Naive B cell (primary cell): ENCODE measurements at regions not wholly inside any gene's neighbourhood (a gene's known extent, or its start where the extent isn't known, plus 50 kb on each side); places are given as distances from the start of the nearest gene placed in this dataset.
"Not testable (repeated sequence)": the region's sequence is repeated elsewhere in the genome, so short reads cannot be mapped to it uniquely, and the experiment has no call there.

ENCODE experiments used
- ATAC-seq, 2 donors: fragments of 150-1000 bp; cut with Tn5 transposase; 2 replicates each; pipeline ENCODE4 v1.10.0; 2021; ENCODE audit warnings: low read depth in 2 of 2, mild to moderate bottlenecking in 2 of 2, moderate library complexity in 2 of 2
- DNase-seq: peaks from one replicate; pipeline ENCODE4 v3.0.0; 2022
- H3K27ac Mint-ChIP-seq, 6 donors: one replicate each; pipeline ENCODE4 v1.8.0; 2020 to 2022; ENCODE audit warnings: mild to moderate bottlenecking in 6 of 6, mixed read lengths in 6 of 6, moderate library complexity in 5 of 6, inconsistent platforms in 2 of 6
- H3K27me3 Mint-ChIP-seq, 3 donors: one replicate each; pipeline ENCODE4 v1.8.0; 2021 to 2022; ENCODE audit warnings: mixed read lengths in 3 of 3, mild to moderate bottlenecking in 1 of 3
- H3K36me3 Mint-ChIP-seq, 2 donors: one replicate each; pipeline ENCODE4 v1.8.0; 2020 to 2022; ENCODE audit warnings: mixed read lengths in 2 of 2, inconsistent platforms in 1 of 2, mild to moderate bottlenecking in 1 of 2
- H3K4me1 Mint-ChIP-seq, 3 donors: one replicate each; pipeline ENCODE4 v1.8.0; 2020 to 2022; ENCODE audit warnings: mixed read lengths in 3 of 3, inconsistent platforms in 1 of 3, mild to moderate bottlenecking in 1 of 3, moderate library complexity in 1 of 3
- H3K4me3 Mint-ChIP-seq, 8 donors: one replicate each; pipeline ENCODE4 v1.8.0; 2020 to 2022; ENCODE audit warnings: mild to moderate bottlenecking in 8 of 8, mixed read lengths in 8 of 8, moderate library complexity in 8 of 8, inconsistent platforms in 2 of 8
- H3K9me3 Mint-ChIP-seq, 7 donors: one replicate each; pipeline ENCODE4 v1.8.0; 2020 to 2022; ENCODE audit warnings: mixed read lengths in 7 of 7, mild to moderate bottlenecking in 5 of 7, inconsistent platforms in 2 of 7, moderate library complexity in 1 of 7

DNA sequence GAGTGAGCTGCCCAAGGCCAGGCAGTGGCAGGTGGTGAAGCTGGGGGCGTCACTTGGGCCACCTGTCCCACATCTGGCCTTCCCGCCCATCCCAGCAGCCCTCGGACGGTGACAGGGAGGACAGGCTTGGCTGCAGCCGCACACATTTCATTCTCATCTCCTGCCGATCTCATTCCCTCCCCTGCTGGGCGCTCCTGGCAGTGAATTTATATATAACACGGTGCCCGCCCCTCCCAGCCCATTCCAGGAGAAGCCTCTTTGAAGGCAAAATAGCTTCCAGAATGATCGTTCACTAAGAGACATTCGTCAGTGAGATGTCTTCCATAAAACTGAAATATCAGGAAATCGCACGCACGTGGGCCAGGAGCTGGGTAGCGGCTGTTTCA is 861.3 kb downstream of the TBC1D22A start:
- Mint-ChIP-seq H3K4me1 (peaks cover 0 to 3% (median 0%) of the 10 kb centered on the region in 3 donors), H3K27me3 (peaks cover 0 to 11% (median 0%) of the 10 kb centered on the region in 3 donors), H3K9me3 (no peaks in the 10 kb centered on the region), H3K27ac (no peak overlapping the region), H3K4me3 (no peak overlapping the region), H3K36me3 (no peaks in the 10 kb centered on the region)
- DNase-seq (no peak), ATAC-seq (no peak)

DNA sequence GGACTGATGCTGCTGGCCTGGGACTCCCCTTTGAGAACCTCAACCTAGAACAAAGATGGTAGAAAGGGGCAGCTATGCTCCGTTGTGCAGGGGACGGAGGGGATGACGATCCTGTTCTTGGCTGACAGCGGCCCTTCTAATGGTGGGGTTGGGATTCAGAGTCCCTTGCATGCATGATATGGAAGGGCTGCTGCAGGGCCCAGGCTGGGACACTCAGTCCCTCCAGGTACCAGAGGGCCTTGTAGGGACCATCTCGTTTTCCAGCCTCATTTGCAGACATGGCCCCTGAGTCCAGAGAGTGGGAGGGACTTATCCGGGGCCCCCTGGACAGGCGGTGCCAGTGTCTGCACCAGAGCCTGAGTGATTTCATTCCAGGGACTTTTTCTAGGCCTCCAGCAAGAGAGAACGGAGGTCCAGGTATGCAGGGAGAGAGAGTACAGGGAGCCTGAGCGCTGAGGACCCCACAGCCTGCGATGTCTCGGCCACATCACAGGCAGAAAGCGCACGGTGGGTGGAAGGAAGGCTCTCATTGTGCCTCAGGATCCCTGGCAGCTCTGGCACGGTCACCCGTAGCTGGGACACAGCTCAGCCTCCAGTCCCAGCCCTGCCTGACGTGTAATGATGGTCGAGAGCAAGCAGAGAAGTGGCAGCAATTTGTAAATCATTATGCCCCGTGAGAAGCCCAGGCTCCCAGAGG is 860.8 kb downstream of the TBC1D22A start:
- Mint-ChIP-seq H3K36me3 (no peaks in the 10 kb centered on the region), H3K4me3 (no peak overlapping the region), H3K9me3 (no peaks in the 10 kb centered on the region), H3K27me3 (peaks cover 0 to 11% (median 0%) of the 10 kb centered on the region in 3 donors), H3K27ac (no peak overlapping the region), H3K4me1 (peaks cover 0 to 3% (median 0%) of the 10 kb centered on the region in 3 donors)
- no peak for DNase-seq
- ATAC-seq, result no peak

GRCh38 chr22:47622541-47622940 is 860.1 kb downstream of the TBC1D22A start:
- DNase-seq (no peak), ATAC-seq (no peak)
- peaks cover 0 to 3% (median 0%) of the 10 kb centered on the region in 3 donors for H3K4me1 Mint-ChIP-seq
- no peak overlapping the region for H3K4me3 Mint-ChIP-seq
- peaks cover 0 to 1% (median 0%) of the 10 kb centered on the region in 7 donors for H3K9me3 Mint-ChIP-seq
- H3K27ac Mint-ChIP-seq, result no peak overlapping the region
- H3K36me3 Mint-ChIP-seq, result no peaks in the 10 kb centered on the region
- H3K27me3 Mint-ChIP-seq, result peaks cover 0 to 12% (median 0%) of the 10 kb centered on the region in 3 donors

DNA sequence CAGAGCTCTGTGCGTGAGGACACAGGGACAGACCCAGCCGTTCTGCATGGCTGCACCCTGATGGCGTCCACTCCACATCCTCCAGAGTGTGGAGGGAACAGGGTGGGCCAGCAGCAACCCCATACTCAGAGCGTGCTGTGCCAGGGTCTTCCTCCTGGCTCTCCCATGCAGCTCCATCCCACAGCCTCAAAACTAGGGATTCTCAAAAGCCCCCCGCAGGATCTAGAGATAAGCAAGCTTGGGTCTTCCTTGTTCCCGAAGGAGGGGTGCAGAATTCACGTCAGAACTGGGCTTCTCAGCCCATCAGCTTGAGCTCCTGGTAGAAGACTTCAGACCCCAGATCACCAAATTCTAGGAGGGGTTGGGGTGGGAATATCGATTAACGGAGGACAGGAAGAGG is 858.8 kb downstream of the TBC1D22A start:
- Mint-ChIP-seq H3K36me3 (no peaks in the 10 kb centered on the region), H3K27ac (no peak overlapping the region), H3K4me1 (no peaks in the 10 kb centered on the region), H3K4me3 (no peak overlapping the region), H3K27me3 (peaks cover 0 to 20% (median 0%) of the 10 kb centered on the region in 3 donors), H3K9me3 (peaks cover 0 to 7% (median 0%) of the 10 kb centered on the region in 7 donors)
- no peak for ATAC-seq
- no peak for DNase-seq

- Mint-ChIP-seq H3K9me3 (peaks cover 0 to 7% (median 0%) of the 10 kb centered on the region in 7 donors), H3K27me3 (peaks cover 0 to 20% (median 4%) of the 10 kb centered on the region in 3 donors), H3K36me3 (no peaks in the 10 kb centered on the region), H3K4me3 (no peak overlapping the region), H3K4me1 (no peaks in the 10 kb centered on the region), H3K27ac (no peak overlapping the region)
- no peak for DNase-seq
- no peak for ATAC-seq
Observed at GRCh38 chr22:47620391-47620790, 857.9 kb downstream of the TBC1D22A start.

DNA sequence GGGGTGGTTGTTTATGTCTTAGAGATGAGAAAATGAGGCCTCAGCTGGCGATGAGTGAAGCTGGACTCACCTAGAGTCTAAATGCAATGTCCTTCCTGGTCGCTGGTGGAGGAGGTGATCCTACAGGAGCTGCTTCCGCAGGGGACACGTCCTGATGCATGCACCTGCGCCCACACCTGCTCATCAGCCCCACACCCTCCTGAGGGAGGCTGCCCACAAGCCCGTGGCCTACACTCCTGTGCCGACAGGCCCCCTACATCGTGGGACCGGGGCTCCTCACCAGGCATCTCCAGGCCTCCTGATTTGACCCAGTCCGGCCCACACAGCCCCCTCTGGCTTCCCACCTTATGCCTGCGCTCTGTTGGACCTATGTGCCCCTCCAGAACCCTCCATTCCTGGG is 857.2 kb downstream of the TBC1D22A start:
- H3K36me3 Mint-ChIP-seq, result no peaks in the 10 kb centered on the region
- H3K9me3 Mint-ChIP-seq, result peaks cover 0 to 7% (median 0%) of the 10 kb centered on the region in 7 donors
- H3K27ac Mint-ChIP-seq, result no peak overlapping the region
- ATAC-seq, result no peak
- no peaks in the 10 kb centered on the region for H3K4me1 Mint-ChIP-seq
- no peak overlapping the region for H3K4me3 Mint-ChIP-seq
- peaks cover 0 to 20% (median 4%) of the 10 kb centered on the region in 3 donors for H3K27me3 Mint-ChIP-seq
- no peak for DNase-seq

DNA sequence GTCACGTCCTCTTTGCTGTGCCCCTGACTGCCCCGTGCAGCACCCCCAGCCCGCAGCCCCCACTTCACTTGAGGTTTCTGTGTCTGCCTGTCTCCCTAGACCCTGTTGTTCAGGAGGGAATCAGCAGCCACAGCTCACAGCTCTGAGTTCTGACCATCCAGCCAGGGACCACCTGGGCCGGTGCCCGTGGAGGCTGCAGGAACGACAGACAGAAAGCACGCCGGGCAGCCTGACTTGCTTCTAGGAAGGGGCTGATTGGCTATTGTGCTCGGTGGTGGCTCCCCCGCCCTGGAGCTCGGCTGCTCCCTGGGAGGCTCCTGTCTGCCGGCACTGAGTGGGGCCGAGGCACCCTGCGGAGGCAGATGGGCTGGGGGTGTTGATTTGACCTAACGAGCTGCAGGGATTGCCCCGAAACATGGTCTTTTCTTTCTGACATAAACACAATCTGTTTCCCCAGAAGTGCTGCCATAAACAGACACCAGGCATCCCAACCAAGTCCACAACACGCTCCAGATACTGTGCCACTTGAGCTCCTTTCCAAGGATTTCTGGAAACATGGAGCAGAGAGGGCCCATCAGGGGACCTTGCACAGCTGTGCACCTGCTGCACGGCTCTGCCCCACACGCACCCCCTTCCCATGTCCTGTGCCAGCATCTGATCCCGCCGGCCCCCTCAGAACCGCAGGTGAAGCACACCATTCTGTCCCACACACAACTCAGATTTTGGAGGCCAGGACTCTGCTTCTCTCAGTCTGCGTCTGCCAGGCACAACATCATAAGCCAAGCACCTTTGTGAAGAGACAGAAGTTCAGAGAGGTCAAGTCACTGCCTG is 855.9 kb downstream of the TBC1D22A start:
- H3K4me1 Mint-ChIP-seq, result no peaks in the 10 kb centered on the region
- H3K27ac Mint-ChIP-seq, result no peak overlapping the region
- H3K36me3 Mint-ChIP-seq, result no peaks in the 10 kb centered on the region
- H3K4me3 Mint-ChIP-seq, result peak overlapping the region in 1 of 8 donors; percentile 42
- H3K27me3 Mint-ChIP-seq, result peaks cover 4 to 20% (median 4%) of the 10 kb centered on the region in 3 donors
- DNase-seq (no peak), ATAC-seq (no peak)
- H3K9me3 Mint-ChIP-seq, result peaks cover 0 to 7% (median 0%) of the 10 kb centered on the region in 7 donors

DNA sequence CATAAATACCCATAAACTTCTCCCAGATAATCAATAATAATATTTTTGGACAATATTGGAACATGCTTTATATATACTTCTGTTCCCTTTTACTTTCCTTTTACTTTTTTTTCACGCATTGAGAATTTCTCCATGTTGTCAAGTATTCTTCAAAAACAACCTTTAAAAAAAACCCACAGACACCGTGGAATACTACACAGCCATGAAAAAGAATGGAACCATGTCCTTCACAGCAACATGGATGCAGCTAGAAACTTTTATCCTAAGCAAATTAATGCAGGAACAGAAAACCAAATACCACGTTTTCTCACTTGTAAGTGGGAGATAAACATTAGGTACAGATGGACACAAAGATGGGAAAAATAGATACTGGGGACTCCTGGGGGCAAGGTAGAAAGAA is 854.7 kb downstream of the TBC1D22A start:
- no peak overlapping the region for H3K27ac Mint-ChIP-seq

GRCh38 chr22:47616396-47617020 is 854.1 kb downstream of the TBC1D22A start:
- H3K36me3 Mint-ChIP-seq, result no peaks in the 10 kb centered on the region
- H3K4me1 Mint-ChIP-seq, result no peaks in the 10 kb centered on the region
- no peak overlapping the region for H3K4me3 Mint-ChIP-seq
- H3K27ac Mint-ChIP-seq, result no peak overlapping the region
- H3K27me3 Mint-ChIP-seq, result peaks cover 4 to 19% (median 5%) of the 10 kb centered on the region in 3 donors
- no peak for ATAC-seq
- no peak for DNase-seq
- H3K9me3 Mint-ChIP-seq, result peaks cover 0 to 7% (median 0%) of the 10 kb centered on the region in 7 donors

More for the DNA sequence above, 854.7 kb downstream of the TBC1D22A start:
- ATAC-seq, result no peak
- Mint-ChIP-seq H3K4me3 (no peak overlapping the region), H3K4me1 (no peaks in the 10 kb centered on the region), H3K9me3 (peaks cover 0 to 7% (median 0%) of the 10 kb centered on the region in 7 donors), H3K36me3 (no peaks in the 10 kb centered on the region), H3K27me3 (peaks cover 4 to 18% (median 5%) of the 10 kb centered on the region in 3 donors)
- DNase-seq, result no peak

DNA sequence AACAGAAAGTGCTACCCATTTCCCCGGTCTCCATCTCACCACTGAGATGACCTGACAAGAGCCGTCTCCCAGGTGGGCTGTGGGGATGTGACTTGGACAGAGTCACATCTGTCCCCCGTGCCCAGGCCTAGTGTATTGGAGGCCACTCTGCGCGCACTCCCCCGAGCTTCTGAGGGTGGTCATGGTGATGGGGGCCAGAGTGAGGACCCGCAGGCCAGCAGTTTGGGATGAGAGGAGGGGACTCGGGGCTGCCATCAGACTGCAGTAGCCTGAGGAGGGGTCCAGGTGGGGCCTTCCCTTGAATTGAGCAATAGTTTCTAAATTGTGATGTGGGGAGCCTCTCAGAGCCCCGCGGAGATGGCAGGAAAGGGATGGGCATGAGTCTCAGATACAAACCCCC is 852.6 kb downstream of the TBC1D22A start:
- no peak for DNase-seq
- Mint-ChIP-seq H3K4me3 (no peak overlapping the region), H3K4me1 (no peaks in the 10 kb centered on the region), H3K9me3 (peaks cover 0 to 8% (median 2%) of the 10 kb centered on the region in 7 donors), H3K36me3 (no peaks in the 10 kb centered on the region), H3K27me3 (peaks cover 4 to 15% (median 5%) of the 10 kb centered on the region in 3 donors), H3K27ac (no peak overlapping the region)
- no peak for ATAC-seq

- peaks cover 2 to 13% (median 4%) of the 10 kb centered on the region in 7 donors for H3K9me3 Mint-ChIP-seq
- DNase-seq, result no peak
- no peaks in the 10 kb centered on the region for H3K4me1 Mint-ChIP-seq
- no peak for ATAC-seq
- H3K4me3 Mint-ChIP-seq, result no peak overlapping the region
- H3K27ac Mint-ChIP-seq, result no peak overlapping the region
- H3K36me3 Mint-ChIP-seq, result peaks cover 0 to 5% of the 10 kb centered on the region in 2 donors
- peaks cover 4 to 23% (median 5%) of the 10 kb centered on the region in 3 donors for H3K27me3 Mint-ChIP-seq
Observed at GRCh38 chr22:47613606-47614350, 851.3 kb downstream of the TBC1D22A start.

- H3K27ac Mint-ChIP-seq, H3K36me3 Mint-ChIP-seq, H3K4me3 Mint-ChIP-seq, DNase-seq, ATAC-seq, H3K4me1 Mint-ChIP-seq: not testable (repeated sequence)
- Mint-ChIP-seq H3K9me3 (peaks cover 2 to 13% (median 4%) of the 10 kb centered on the region in 7 donors), H3K27me3 (peaks cover 4 to 25% (median 5%) of the 10 kb centered on the region in 3 donors)
Observed at GRCh38 chr22:47613181-47613580, 850.7 kb downstream of the TBC1D22A start.
